ENCODE measurements at regions not wholly inside any gene's neighbourhood (a gene's known extent, or its start where the extent isn't known, plus 50 kb on each side); places are given as distances from the start of the nearest gene placed in this dataset.
A peak's percentile ranks its signal among the peaks of the same experiment; 100 is the strongest.

- no peak for DNase-seq (ENCODE audit: low read depth in 3 of 3, low spot score in 2 of 3)
These were observed 56.0 kb downstream of the BOD1L2 start for GRCh38 chr18:57202881-57203280.

- no peak for DNase-seq (ENCODE audit: low read depth in 3 of 3, low spot score in 2 of 3)
These were observed 58.8 kb downstream of the BOD1L2 start for GRCh38 chr18:57205641-57206040.

- no peak for DNase-seq (ENCODE audit: low read depth in 3 of 3, low spot score in 2 of 3)
These were observed 60.4 kb downstream of the BOD1L2 start for GRCh38 chr18:57207124-57207916.

GRCh38 chr18:57208047-57208446, 61.2 kb downstream of the BOD1L2 start:
- DNase-seq (ENCODE audit: low read depth in 3 of 3, low spot score in 2 of 3), result no peak

DNA sequence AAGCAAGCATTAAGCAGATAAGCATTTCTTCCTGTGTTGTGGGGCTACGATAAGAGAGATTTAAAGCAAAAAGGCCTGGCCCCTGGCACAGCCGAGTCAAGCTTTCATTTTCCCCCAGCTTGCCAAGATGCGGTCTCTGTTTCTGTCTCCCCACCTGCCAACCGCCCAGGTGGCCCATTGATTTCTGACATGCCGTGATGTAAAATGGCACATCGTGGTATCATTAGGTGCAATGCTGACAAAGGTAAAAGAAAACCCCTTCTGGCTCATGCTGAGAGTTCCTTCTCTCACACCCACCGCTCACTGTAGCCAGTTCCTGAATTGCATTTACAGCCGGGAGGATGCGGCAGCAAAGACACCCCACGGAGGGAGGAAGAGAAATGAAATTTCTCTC, 62.8 kb downstream of the BOD1L2 start:
- DNase-seq (ENCODE audit: low read depth in 3 of 3, low spot score in 2 of 3), result no peak

DNA sequence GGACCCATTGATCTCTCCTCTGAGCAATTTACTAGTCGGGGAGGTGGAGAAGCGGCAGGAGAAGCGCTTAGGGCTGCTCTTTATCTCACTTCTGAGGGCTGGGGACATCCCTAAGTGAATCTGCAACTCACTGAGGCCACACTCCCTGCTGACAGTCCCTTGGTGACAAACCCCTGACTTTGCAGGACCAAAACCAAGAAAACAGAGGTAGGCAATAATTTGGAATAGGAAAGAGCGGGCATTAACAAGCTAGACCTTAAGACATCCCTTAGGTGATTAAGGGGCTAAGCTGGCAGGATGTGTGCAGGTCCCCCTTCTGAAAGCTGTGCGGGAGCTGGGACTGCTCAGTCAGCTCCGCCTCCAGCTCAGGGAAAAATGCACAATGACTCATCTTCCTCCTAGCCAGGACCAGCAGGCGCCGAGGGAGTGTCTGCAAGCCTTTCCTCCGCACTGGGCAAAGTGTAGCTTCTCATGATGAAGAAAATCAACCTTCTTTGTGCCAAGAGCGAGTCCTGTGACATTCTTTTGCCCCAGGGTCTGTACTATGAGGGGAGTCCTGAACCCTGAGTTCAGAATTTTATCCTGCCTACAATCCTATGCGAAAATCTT, 63.3 kb downstream of the BOD1L2 start:
- DNase-seq (ENCODE audit: low read depth in 3 of 3, low spot score in 2 of 3), result no peak

DNA sequence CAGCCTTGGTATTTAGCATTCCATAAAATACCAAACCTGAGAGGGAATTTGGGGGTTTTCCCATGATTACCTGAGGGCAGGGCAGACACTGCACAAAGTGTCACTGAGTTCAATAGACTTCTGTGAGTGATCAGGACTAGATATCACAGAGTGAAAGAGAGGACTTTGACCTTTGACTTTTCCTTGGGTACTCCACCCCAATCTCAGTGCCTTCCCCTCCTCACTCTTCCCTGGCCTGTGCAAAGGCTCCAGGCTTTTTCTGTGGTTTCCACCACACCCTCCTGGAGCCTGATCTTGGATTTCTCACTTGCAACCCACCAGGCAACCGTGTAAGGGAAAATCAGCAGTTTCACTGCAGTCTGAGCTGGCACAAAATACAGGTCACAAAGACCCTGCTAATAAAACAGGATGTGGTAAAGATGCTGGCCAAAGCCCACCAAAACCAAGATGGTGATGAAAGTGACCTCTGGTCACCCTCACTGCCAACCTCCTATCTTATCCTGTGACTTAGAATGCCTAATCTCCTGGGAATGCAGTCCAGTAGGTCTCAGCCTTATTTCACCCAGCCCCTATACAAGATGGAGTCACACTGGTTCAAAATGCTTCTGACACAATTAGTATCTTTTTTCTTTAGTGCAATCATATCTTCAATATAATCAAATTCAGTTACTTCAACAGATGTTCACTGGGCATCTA, 64.0 kb downstream of the BOD1L2 start:
- DNase-seq (ENCODE audit: low read depth in 3 of 3, low spot score in 2 of 3), result no peak

- DNase-seq (ENCODE audit: low read depth in 3 of 3, low spot score in 2 of 3), result no peak
These were observed 64.5 kb downstream of the BOD1L2 start for GRCh38 chr18:57211412-57211750.

GRCh38 chr18:57211776-57212175, 64.9 kb downstream of the BOD1L2 start:
- no peak for DNase-seq (ENCODE audit: low read depth in 3 of 3, low spot score in 2 of 3)

- no peak for DNase-seq (ENCODE audit: low read depth in 3 of 3, low spot score in 2 of 3)
These were observed 65.8 kb downstream of the BOD1L2 start for GRCh38 chr18:57212678-57213077.

DNA sequence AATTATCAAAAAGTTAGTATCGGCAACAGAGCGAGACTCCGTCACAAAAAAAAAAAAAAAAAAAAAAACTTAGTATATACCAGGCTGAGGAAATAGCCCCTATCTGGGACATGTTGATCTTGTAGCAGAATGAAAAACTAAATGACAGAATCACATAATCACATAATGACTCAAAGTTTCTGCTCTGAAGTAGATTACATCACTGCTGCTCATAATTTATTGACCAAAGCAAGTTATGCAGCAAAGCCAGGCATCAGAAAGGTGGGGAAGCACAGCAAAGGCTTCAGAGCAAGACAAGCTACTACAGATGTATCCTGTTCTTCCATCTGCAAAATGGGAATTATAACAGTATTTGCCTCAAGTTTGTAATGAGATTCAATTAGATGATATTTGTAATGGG, 68.1 kb downstream of the BOD1L2 start:
- DNase-seq (ENCODE audit: low read depth in 3 of 3, low spot score in 2 of 3), result no peak

- no peak for DNase-seq (ENCODE audit: low read depth in 3 of 3, low spot score in 2 of 3)
These were observed 71.4 kb downstream of the BOD1L2 start for GRCh38 chr18:57218281-57218680.

DNA sequence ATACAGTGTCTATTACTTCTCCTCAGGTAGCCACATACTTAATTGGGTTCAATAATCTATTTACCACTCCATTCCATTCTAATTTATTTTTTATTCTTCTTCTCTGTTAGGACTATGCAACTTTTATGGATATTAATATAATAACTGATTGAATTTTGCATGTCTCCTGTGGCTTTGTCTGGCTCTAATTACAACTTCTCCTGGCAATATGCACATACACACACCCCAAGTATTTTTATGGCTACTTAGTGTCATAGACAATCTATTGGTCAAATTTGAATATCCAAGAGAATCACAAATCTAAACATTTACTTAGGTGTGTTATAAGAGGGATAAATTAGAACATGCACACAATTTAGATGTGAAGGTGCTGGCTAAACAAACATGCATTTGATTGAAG, 73.1 kb downstream of the BOD1L2 start:
- no peak for DNase-seq (ENCODE audit: low read depth in 3 of 3, low spot score in 2 of 3)

DNA sequence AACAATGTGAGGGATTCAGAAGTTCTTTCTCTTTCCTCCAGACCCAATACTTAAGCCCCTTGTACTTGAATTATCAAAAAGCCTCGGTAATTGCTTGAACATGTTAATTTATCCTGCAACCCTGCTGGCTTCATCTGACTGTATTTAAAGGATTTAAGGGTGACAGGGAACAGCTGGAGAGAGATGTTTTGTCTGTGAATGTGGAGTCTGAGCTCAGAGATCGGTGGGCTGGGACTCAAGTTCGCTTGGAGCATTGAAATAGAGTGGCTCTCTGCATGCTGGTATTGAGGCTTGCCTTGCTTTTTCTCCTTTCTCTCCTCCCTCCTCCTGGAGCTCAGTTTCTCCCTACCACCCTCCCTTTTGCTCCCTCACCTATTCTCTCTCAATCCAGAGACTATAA, 73.6 kb downstream of the BOD1L2 start:
- peak in 2 of 3 donors; percentile 19 to 36 for DNase-seq (ENCODE audit: low read depth in 3 of 3, low spot score in 2 of 3)

- DNase-seq (ENCODE audit: low read depth in 3 of 3, low spot score in 2 of 3), result no peak
These were observed 74.1 kb downstream of the BOD1L2 start for GRCh38 chr18:57220930-57221483.

DNA sequence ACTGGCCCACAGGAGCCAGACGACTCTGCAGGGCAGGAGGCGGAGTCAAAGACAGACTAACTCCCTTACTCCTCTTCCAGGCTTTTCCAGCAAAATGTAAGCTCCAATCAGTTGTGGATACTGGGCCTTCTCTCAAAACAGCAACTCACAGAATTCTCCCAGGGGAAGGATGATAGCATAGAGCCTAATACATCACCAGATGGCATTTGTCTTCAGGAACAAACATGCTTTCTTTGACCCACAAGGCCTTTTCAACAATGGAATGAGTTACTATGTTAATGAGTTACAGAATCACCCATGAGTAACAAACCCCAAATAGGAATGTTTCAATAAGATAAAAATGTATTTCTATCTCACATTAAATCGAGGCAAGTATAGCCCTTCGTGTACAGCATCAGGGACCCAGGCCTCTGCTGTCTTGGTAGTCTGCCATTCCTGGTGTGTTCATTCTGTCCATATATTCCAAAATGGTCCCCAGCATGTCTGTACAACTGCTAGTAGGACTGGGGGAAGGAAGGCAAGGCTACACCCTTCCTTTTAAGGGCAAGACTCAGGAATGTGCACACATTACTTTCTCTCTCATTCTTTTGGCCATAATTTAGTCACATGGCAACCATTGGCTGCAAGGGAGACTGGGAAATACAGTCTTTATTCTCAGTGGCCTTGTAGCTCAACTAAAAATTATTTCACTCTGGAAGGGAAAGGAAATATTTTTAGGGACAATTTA, 76.4 kb downstream of the BOD1L2 start:
- DNase-seq (ENCODE audit: low read depth in 3 of 3, low spot score in 2 of 3), result no peak

GRCh38 chr18:57230861-57231585, 84.1 kb downstream of the BOD1L2 start:
- DNase-seq (ENCODE audit: low read depth in 3 of 3, low spot score in 2 of 3), result no peak

DNA sequence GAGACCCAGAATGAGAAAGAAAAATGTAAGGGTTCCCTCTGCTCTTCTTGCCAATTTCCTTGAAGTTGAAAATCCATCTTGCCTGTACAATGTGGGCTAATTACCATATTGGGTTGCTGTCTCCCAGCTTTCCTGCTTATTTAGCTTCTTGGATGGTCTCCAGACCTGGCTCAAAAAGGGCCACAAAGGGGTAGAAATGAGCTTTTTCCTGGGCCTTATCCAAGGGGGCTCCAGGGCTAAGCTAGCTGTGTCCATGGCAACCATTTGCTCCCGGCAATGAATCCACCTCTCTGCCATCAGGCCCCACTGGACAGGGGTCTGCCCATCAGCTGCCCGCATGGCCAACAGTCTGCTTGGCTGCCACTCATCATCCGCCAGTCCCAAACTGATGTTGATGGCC, 85.0 kb downstream of the BOD1L2 start:
- DNase-seq (ENCODE audit: low read depth in 3 of 3, low spot score in 2 of 3), result no peak

DNA sequence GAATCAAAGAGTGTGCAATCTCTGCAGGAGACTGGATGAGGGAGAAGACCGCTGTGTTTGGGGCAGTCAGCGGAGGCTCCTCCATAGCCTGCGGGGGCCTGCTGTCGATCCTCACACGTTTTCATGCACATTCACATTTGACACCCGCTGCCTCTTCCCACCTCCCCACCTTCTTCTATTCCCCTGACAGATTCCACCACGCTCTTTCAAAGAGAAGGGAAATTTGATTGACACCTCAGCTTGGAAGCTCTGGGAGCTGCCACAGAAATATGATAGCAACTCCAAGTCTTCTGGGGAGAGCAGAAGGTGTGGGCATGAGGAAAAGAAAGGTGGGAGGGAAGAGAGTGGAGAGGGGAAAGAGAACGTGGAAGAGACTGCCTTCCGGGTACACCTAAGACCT, 87.5 kb downstream of the BOD1L2 start:
- no peak for DNase-seq (ENCODE audit: low read depth in 3 of 3, low spot score in 2 of 3)

- DNase-seq (ENCODE audit: low read depth in 3 of 3, low spot score in 2 of 3), result no peak
These were observed 95.0 kb downstream of the BOD1L2 start for GRCh38 chr18:57241869-57242268.

All from right renal cortex interstitium (tissue), 3 donors.